ENCODE measurements at regions not wholly inside any gene's neighbourhood (a gene's known extent, or its start where the extent isn't known, plus 50 kb on each side); places are given as distances from the start of the nearest gene placed in this dataset.

- CTCF ChIA-PET: no interaction called here
- H3K36me3 Mint-ChIP-seq (ENCODE audit: low read depth): no peaks in the 10 kb centered on the region
- DNase-seq (no peak), ATAC-seq (ENCODE audit: poor library complexity) (no peak)
- no peak overlapping the region for H3K4me3 ChIP-seq (ENCODE audit: low read length)
- no peaks in the 10 kb centered on the region for H3K36me3 ChIP-seq (ENCODE audit: insufficient read depth, low read length)
- no peak overlapping the region for H3K27ac Mint-ChIP-seq
- H3K27me3 ChIP-seq (ENCODE audit: control insufficient read depth in 1 of 2, insufficient read depth in 2 of 2, low read length in 2 of 2): no peaks in the 10 kb centered on the region
- no peaks in the 10 kb centered on the region for H3K4me1 Mint-ChIP-seq (ENCODE audit: low read depth)
- no peaks in the 10 kb centered on the region for H3K27me3 Mint-ChIP-seq
- no peaks in the 10 kb centered on the region for H3K9me3 Mint-ChIP-seq
- H3K4me3 Mint-ChIP-seq: no peak overlapping the region
- no peak for TF ChIP-seq CTCF (IDR thresholded peaks at IDR 0.05)
- intact Hi-C loops (cut with DNase I, micrococcal nuclease): no loop called here
- POLR2A ChIA-PET: no interaction called here
- H3K4me1 ChIP-seq (ENCODE audit: insufficient read depth, low read length): no peaks in the 10 kb centered on the region
- H3K27ac ChIP-seq (ENCODE audit: low read depth in 1 of 2, low read length in 2 of 2): no peak overlapping the region
- peaks cover 0 to 11% of the 10 kb centered on the region in 2 experiments for H3K9me3 ChIP-seq (ENCODE audit: control insufficient read depth in 1 of 2, insufficient read depth in 1 of 2, low read length in 2 of 2)
Observed at GRCh38 chr20:60867589-60867988, 384.5 kb upstream of the CDH4 start.

- Mint-ChIP-seq H3K27ac (no peak overlapping the region), H3K4me3 (no peak overlapping the region), H3K27me3 (no peaks in the 10 kb centered on the region), H3K4me1 (ENCODE audit: low read depth) (no peaks in the 10 kb centered on the region), H3K36me3 (ENCODE audit: low read depth) (no peaks in the 10 kb centered on the region), H3K9me3 (no peaks in the 10 kb centered on the region)
- no peak for TF ChIP-seq CTCF (IDR thresholded peaks at IDR 0.05)
- ChIA-PET CTCF (no interaction called here), POLR2A (no interaction called here)
- Histone ChIP-seq H3K4me3 (ENCODE audit: low read length) (no peak overlapping the region), H3K27ac (ENCODE audit: low read depth in 1 of 2, low read length in 2 of 2) (no peak overlapping the region), H3K36me3 (ENCODE audit: insufficient read depth, low read length) (no peaks in the 10 kb centered on the region), H3K9me3 (ENCODE audit: control insufficient read depth in 1 of 2, insufficient read depth in 1 of 2, low read length in 2 of 2) (peaks cover 0 to 15% of the 10 kb centered on the region in 2 experiments), H3K4me1 (ENCODE audit: insufficient read depth, low read length) (no peaks in the 10 kb centered on the region), H3K27me3 (ENCODE audit: control insufficient read depth in 1 of 2, insufficient read depth in 2 of 2, low read length in 2 of 2) (no peaks in the 10 kb centered on the region)
- intact Hi-C loops (cut with DNase I, micrococcal nuclease): no loop called here
- DNase-seq (no peak), ATAC-seq (ENCODE audit: poor library complexity) (no peak)
Observed at GRCh38 chr20:60868316-60868891, 383.7 kb upstream of the CDH4 start.

- H3K4me1 ChIP-seq (ENCODE audit: insufficient read depth, low read length): no peaks in the 10 kb centered on the region
- Mint-ChIP-seq H3K27ac (no peak overlapping the region), H3K4me1 (ENCODE audit: low read depth) (no peaks in the 10 kb centered on the region), H3K4me3 (no peak overlapping the region), H3K9me3 (no peaks in the 10 kb centered on the region), H3K36me3 (ENCODE audit: low read depth) (no peaks in the 10 kb centered on the region), H3K27me3 (no peaks in the 10 kb centered on the region)
- ATAC-seq (ENCODE audit: poor library complexity) (no peak), DNase-seq (no peak)
- no peak overlapping the region for H3K27ac ChIP-seq (ENCODE audit: low read depth in 1 of 2, low read length in 2 of 2)
- H3K4me3 ChIP-seq (ENCODE audit: low read length): no peak overlapping the region
- H3K27me3 ChIP-seq (ENCODE audit: control insufficient read depth in 1 of 2, insufficient read depth in 2 of 2, low read length in 2 of 2): no peaks in the 10 kb centered on the region
- ChIA-PET POLR2A (no interaction called here), CTCF (no interaction called here)
- peaks cover 0 to 15% of the 10 kb centered on the region in 2 experiments for H3K9me3 ChIP-seq (ENCODE audit: control insufficient read depth in 1 of 2, insufficient read depth in 1 of 2, low read length in 2 of 2)
- no peaks in the 10 kb centered on the region for H3K36me3 ChIP-seq (ENCODE audit: insufficient read depth, low read length)
- TF ChIP-seq CTCF (IDR thresholded peaks at IDR 0.05): no peak
- intact Hi-C loops (cut with DNase I, micrococcal nuclease): no loop called here
Observed at GRCh38 chr20:60869087-60869486, 383.0 kb upstream of the CDH4 start.

All from CD4-positive, alpha-beta T cell (primary cell).